ENCODE measurements at regions not wholly inside any gene's neighbourhood (a gene's known extent, or its start where the extent isn't known, plus 50 kb on each side); places are given as distances from the start of the nearest gene placed in this dataset.

DNA sequence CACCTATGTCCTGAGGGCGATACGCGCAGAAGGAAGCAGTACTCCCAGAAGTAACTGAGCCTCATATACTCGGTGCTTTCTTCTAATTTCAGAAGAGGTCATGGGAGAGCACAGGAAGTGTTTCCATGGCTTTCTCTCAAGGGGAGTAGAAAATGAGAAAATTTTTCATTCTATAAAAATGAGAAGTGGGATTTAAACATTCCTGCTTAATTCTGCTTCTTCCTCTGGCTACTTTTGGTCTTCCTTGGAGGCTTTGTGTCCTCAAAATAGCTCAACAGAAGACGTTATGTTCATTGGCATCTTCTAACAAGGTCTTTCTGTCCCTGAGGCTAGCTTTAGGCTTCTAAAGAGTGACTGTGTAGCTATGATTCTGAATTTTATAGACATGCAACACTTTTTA is 497.0 kb downstream of the TDRD15 start:
- Histone ChIP-seq H3K4me1 (no peaks in the 10 kb centered on the region), H3K4me2 (ENCODE audit: low read length) (no peak overlapping the region), H3K9me3 (ENCODE audit: control insufficient read depth, low read length) (no peaks in the 10 kb centered on the region), H2AFZ (no peak overlapping the region), H3K27ac (no peak overlapping the region), H3K9ac (no peak overlapping the region), H3K36me3 (ENCODE audit: control insufficient read depth, insufficient read depth, low read length) (no peaks in the 10 kb centered on the region), H3K79me2 (no peaks in the 10 kb centered on the region), H3K27me3 (ENCODE audit: control insufficient read depth, insufficient read depth, low read length) (no peaks in the 10 kb centered on the region), H3K4me3 (ENCODE audit: low read depth, low read length) (no peak overlapping the region)
- TF ChIP-seq, protein P1, sequence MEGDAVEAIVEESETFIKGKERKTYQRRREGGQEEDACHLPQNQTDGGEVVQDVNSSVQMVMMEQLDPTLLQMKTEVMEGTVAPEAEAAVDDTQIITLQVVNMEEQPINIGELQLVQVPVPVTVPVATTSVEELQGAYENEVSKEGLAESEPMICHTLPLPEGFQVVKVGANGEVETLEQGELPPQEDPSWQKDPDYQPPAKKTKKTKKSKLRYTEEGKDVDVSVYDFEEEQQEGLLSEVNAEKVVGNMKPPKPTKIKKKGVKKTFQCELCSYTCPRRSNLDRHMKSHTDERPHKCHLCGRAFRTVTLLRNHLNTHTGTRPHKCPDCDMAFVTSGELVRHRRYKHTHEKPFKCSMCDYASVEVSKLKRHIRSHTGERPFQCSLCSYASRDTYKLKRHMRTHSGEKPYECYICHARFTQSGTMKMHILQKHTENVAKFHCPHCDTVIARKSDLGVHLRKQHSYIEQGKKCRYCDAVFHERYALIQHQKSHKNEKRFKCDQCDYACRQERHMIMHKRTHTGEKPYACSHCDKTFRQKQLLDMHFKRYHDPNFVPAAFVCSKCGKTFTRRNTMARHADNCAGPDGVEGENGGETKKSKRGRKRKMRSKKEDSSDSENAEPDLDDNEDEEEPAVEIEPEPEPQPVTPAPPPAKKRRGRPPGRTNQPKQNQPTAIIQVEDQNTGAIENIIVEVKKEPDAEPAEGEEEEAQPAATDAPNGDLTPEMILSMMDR (IDR thresholded peaks at IDR 0.05): no peak

- H3K4me1 ChIP-seq: no peaks in the 10 kb centered on the region
- H3K4me2 ChIP-seq (ENCODE audit: low read length): no peak overlapping the region
- H3K27me3 ChIP-seq (ENCODE audit: control insufficient read depth, insufficient read depth, low read length): no peaks in the 10 kb centered on the region
- H3K9me3 ChIP-seq (ENCODE audit: control insufficient read depth, low read length): no peaks in the 10 kb centered on the region
- H3K27ac ChIP-seq: no peak overlapping the region
- H3K4me3 ChIP-seq (ENCODE audit: low read depth, low read length): no peak overlapping the region
- no peaks in the 10 kb centered on the region for H3K36me3 ChIP-seq (ENCODE audit: control insufficient read depth, insufficient read depth, low read length)
- H3K79me2 ChIP-seq: no peaks in the 10 kb centered on the region
- H3K9ac ChIP-seq: no peak overlapping the region
- TF ChIP-seq, protein P1 (IDR thresholded peaks at IDR 0.05): no peak
- H2AFZ ChIP-seq: no peak overlapping the region
Observed at GRCh38 chr2:21627938-21628337, 504.2 kb downstream of the TDRD15 start.

- H2AFZ ChIP-seq: no peak overlapping the region
- TF ChIP-seq, protein P1 (IDR thresholded peaks at IDR 0.05): no peak
Observed at GRCh38 chr2:21633015-21633414, 509.2 kb downstream of the TDRD15 start.

DNA sequence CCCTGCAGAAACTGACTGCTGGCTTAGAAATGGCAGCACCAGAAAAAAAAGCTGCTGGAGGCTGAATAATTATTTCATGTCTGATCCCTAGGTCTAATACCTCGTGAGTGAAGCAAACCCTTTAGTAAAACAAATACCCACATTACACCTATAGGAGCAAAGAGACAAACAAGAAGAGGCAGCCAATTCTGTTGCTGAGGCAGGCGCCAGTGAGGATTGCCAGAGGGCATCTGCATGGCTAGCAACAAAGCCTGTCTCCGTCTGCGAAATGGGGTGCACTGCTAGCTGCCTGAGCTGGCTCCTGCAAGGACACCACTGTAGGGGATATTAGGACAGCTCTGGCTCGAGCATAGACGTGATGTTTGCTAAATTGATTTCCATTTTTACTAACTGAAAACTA is 509.7 kb downstream of the TDRD15 start:
- Histone ChIP-seq H3K27ac (no peak overlapping the region), H3K79me2 (no peaks in the 10 kb centered on the region), H3K9me3 (ENCODE audit: control insufficient read depth, low read length) (no peaks in the 10 kb centered on the region), H3K4me2 (ENCODE audit: low read length) (no peak overlapping the region), H3K4me3 (ENCODE audit: low read depth, low read length) (no peak overlapping the region), H2AFZ (no peak overlapping the region), H3K4me1 (no peaks in the 10 kb centered on the region), H3K27me3 (ENCODE audit: control insufficient read depth, insufficient read depth, low read length) (no peaks in the 10 kb centered on the region), H3K36me3 (ENCODE audit: control insufficient read depth, insufficient read depth, low read length) (no peaks in the 10 kb centered on the region), H3K9ac (no peak overlapping the region)
- TF ChIP-seq, protein P1 (IDR thresholded peaks at IDR 0.05): no peak

More at GRCh38 chr2:21633015-21633414, 509.2 kb downstream of the TDRD15 start:
- Histone ChIP-seq H3K4me3 (ENCODE audit: low read depth, low read length) (no peak overlapping the region), H3K27ac (no peak overlapping the region), H3K4me1 (no peaks in the 10 kb centered on the region), H3K36me3 (ENCODE audit: control insufficient read depth, insufficient read depth, low read length) (no peaks in the 10 kb centered on the region), H3K9ac (no peak overlapping the region), H3K27me3 (ENCODE audit: control insufficient read depth, insufficient read depth, low read length) (no peaks in the 10 kb centered on the region), H3K79me2 (no peaks in the 10 kb centered on the region), H3K4me2 (ENCODE audit: low read length) (no peak overlapping the region), H3K9me3 (ENCODE audit: control insufficient read depth, low read length) (no peaks in the 10 kb centered on the region)

- Histone ChIP-seq H2AFZ (no peak overlapping the region), H3K4me2 (ENCODE audit: low read length) (no peak overlapping the region), H3K27ac (no peak overlapping the region), H3K4me3 (ENCODE audit: low read depth, low read length) (no peak overlapping the region), H3K9me3 (ENCODE audit: control insufficient read depth, low read length) (no peaks in the 10 kb centered on the region), H3K36me3 (ENCODE audit: control insufficient read depth, insufficient read depth, low read length) (no peaks in the 10 kb centered on the region), H3K79me2 (no peaks in the 10 kb centered on the region), H3K9ac (no peak overlapping the region), H3K27me3 (ENCODE audit: control insufficient read depth, insufficient read depth, low read length) (no peaks in the 10 kb centered on the region), H3K4me1 (no peaks in the 10 kb centered on the region)
- TF ChIP-seq, protein P1 (IDR thresholded peaks at IDR 0.05): no peak
Observed at GRCh38 chr2:21633911-21634310, 510.1 kb downstream of the TDRD15 start.

Measured in parathyroid adenoma (tissue), 2 donors.